AG04449 (cell line): ENCODE measurements at regions not wholly inside any gene's neighbourhood (a gene's known extent, or its start where the extent isn't known, plus 50 kb on each side); places are given as distances from the start of the nearest gene placed in this dataset.

Experiments used
- CTCF ChIA-PET: fragments of 350-600 bp; formaldehyde crosslinking; extraction: SDS; loops from one replicate; lab custom pipeline; 2021; ENCODE audit warnings: antibody characterized with exemption; lab: Yijun Ruan, JAX
- POLR2A ChIA-PET: fragments of 400-600, 350-600 bp; formaldehyde crosslinking; extraction: SDS; loops from one replicate; lab custom pipeline; 2020; ENCODE audit warnings: antibody characterized with exemption, inconsistent platforms; lab: Yijun Ruan, JAX
- DNase-seq: peaks from one replicate; pipeline ENCODE4 v3.0.0-alpha.2; 2010; ENCODE audit warnings: low read depth, low spot score
- H3K4me3 ChIP-seq: 2 replicates; pipeline ENCODE4 v1.5.1; 2011; ENCODE audit warnings: low read depth, mild to moderate bottlenecking, control low read depth, low read length
- TF ChIP-seq, protein P1 (sequence below): IDR thresholded peaks from one replicate; pipeline ENCODE4 v1.5.1; 2011; ENCODE audit warnings: mild to moderate bottlenecking, moderate library complexity, low read length, control low read depth, inconsistent platforms; ENCODE audit not compliant: insufficient read depth; ENCODE audit errors: missing control alignments

DNA sequence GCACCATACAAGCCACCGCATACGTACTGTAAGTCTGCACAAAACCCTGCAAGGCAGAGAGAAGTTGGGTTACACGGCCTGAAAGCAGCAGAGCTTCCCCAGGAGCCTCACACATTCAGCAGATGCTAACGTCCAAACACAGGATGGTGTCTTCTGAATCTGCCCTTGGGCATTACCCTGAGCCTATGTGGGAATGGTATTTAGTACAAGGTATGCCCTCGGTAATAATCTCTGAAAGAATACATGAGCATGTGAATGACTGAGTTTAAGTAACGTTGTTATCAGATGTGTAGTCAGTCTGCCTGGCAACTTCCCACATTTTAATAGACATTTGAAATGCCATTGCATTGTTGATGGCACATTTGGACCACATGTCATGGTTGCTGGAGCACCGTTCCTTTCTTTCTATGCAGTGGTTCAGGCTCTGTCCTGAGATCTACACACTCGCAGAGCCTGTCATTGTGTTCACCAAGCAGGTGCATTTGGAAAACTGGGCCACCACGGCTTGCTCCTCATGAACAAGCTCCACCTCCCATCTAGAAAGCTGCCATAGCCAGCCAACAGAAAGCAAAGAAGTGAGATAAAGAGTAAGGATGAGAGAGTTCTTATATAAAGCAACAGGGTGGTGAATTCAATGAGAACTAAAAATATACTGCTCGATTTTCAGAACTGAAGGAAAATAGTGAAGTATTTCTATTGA is 136.5 kb upstream of the GGTLC1 start:
- H3K4me3 ChIP-seq: no peak overlapping the region
- POLR2A ChIA-PET: no interaction called here
- DNase-seq: no peak
- CTCF ChIA-PET: interaction anchor here (1.1 kb wide), 1 partner anchor 35 kb away, joined by 3 read pairs; no protein-coding TSS in a partner anchor
- TF ChIP-seq, protein P1, sequence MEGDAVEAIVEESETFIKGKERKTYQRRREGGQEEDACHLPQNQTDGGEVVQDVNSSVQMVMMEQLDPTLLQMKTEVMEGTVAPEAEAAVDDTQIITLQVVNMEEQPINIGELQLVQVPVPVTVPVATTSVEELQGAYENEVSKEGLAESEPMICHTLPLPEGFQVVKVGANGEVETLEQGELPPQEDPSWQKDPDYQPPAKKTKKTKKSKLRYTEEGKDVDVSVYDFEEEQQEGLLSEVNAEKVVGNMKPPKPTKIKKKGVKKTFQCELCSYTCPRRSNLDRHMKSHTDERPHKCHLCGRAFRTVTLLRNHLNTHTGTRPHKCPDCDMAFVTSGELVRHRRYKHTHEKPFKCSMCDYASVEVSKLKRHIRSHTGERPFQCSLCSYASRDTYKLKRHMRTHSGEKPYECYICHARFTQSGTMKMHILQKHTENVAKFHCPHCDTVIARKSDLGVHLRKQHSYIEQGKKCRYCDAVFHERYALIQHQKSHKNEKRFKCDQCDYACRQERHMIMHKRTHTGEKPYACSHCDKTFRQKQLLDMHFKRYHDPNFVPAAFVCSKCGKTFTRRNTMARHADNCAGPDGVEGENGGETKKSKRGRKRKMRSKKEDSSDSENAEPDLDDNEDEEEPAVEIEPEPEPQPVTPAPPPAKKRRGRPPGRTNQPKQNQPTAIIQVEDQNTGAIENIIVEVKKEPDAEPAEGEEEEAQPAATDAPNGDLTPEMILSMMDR: no peak

DNA sequence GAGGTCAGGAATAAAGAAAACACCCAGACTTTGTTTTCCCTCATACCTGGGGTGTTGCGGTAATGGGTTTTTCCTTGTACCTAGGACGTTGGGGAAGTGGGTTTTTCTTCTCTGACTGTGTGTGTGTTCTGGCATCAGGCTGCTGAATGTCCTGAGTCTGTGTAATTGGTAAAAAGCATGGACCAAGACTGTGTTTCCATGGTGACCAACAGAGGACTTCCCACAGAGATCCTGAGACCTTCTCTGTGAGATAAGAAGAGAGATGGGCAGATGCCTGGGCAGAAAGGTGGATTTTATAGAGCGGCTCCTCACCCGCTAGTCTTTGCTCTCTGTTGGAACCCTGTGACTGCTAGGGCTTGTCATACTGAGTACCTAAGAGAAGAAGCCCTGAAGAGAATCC is 135.4 kb upstream of the GGTLC1 start:
- DNase-seq: no peak
- POLR2A ChIA-PET: no interaction called here
- H3K4me3 ChIP-seq: no peak overlapping the region
- TF ChIP-seq, protein P1: no peak
- CTCF ChIA-PET: interaction anchor here (1.5 kb wide), 1 partner anchor 36 kb away, joined by 4 read pairs; no protein-coding TSS in a partner anchor

DNA sequence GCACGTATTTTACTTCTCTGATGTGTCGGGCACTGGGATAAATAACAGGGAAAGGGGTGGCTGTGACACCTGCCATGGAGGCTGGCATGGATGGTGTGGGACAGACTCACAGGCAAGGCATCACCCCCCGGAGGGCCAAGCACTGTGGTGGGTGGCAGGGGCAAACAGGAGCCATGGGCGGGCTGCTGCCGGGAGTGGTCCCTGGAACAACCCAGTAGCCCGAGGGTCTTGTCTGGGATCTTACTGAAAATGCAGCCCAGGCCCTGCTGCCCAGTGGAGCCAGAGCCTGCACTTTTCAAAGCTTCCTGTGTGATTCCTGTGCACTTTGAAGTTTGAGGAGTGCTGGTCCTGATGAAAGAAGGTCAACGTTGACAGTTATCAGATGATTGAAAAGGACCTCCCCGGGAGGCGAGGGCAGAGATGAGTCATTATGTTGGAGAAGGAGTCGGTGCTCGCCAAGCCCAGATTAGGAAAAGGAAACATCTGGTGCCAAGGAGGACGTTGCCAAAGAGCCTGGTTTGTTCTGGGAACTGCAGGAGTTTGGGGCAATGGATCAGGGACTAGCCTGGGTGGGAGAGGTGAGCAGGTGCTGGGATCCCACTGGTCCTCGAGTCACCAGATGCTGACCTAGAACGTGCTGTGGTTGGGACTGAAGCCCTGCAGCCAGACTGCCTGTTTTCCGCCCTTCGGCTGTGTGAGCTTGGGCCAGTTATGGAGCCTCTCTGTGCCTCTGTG is 130.0 kb upstream of the GGTLC1 start:
- no peak for DNase-seq
- TF ChIP-seq, protein P1: no peak
- POLR2A ChIA-PET: no interaction called here
- no peak overlapping the region for H3K4me3 ChIP-seq
- CTCF ChIA-PET: no interaction called here

DNA sequence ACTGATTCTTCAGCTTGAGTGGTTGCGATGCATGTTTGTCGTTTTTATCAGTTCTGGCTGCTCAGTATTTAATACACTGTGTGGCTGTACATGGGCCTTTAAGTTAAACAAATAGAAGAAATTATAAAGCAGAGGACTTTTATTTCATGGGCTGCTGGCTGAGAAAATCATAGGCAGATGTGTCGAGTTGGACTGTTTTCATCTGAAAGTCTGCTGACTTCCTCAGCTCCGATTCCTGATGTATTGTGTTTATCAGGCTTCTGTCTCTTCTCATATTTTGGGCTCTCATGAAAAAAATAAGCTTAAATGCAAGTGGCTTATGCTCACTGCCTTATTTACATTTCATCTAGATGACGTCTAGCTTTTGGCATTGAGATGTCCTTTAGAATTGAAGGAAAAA is 129.5 kb upstream of the GGTLC1 start:
- H3K4me3 ChIP-seq: no peak overlapping the region
- ChIA-PET CTCF (no interaction called here), POLR2A (no interaction called here)
- DNase-seq: peak; percentile 14
- TF ChIP-seq, protein P1: no peak

DNA sequence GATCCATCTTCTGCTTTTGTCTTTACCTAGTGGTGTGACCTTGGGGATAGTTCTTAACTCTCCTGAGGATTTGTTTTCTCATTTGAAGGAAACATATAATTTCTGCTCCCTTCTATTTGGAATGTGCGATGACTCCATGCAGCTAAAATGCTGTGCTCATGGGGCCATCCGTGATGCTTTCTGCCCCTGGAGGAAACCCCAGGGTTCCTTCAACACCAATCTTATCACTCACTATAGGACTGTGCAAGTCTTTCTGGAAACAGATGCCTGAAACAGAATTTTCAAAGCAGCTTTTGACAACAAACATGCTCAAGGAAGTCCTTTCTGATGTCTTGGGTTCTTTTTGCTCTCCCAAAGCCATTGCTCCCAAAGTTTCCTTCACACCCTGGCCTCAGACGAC is 128.8 kb upstream of the GGTLC1 start:
- no peak for DNase-seq
- ChIA-PET CTCF (interaction anchor here (1.0 kb wide), 1 partner anchor 17 kb away, joined by 4 read pairs; no protein-coding TSS in a partner anchor), POLR2A (no interaction called here)
- TF ChIP-seq, protein P1: no peak
- no peak overlapping the region for H3K4me3 ChIP-seq

DNA sequence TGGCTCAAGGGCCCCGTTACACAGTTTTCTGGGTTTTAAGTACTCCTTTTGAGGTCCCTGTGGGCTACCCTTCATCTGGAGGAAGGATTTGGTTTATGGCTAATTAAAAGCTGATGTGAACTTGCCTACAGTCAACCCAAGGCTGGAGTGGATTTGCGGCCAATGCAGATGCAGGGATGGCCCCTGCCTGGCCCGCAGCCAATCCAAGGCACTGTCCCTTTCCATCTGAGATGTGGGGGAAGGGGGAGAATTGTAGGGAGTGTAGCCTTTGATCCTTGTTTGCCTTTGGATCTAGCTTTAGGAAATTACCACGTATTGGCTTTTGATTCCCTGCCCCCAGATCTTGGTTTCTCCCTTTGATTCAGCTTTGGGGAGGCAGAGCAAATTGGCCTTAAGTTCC is 128.0 kb upstream of the GGTLC1 start:
- POLR2A ChIA-PET: no interaction called here
- TF ChIP-seq, protein P1: no peak
- no peak overlapping the region for H3K4me3 ChIP-seq
- CTCF ChIA-PET: interaction anchor here (1.0 to 2.2 kb wide), 2 partner anchors 11 to 17 kb away, joined by 4 to 6 read pairs; no protein-coding TSS in a partner anchor
- DNase-seq: no peak
